T-cell (primary cell): ENCODE measurements at regions not wholly inside any gene's neighbourhood (a gene's known extent, or its start where the extent isn't known, plus 50 kb on each side); places are given as distances from the start of the nearest gene placed in this dataset.
A peak's percentile ranks its signal among the peaks of the same experiment; 100 is the strongest.
"Not testable (repeated sequence)": the region's sequence is repeated elsewhere in the genome, so short reads cannot be mapped to it uniquely, and the experiment has no call there.

Source experiments
- ATAC-seq, 4 experiments: fragments of 200-7000 bp in 3 of 4; fragments of 150-1000 bp in 1 of 4; cut with Tn5 transposase; replicated peaks in 1 of 4; 1 replicate in 3 of 4; 2 replicates in 1 of 4; pipeline ENCODE4 v1.10.0; 2021; ENCODE audit warnings: moderate library complexity in 3 of 4, mild to moderate bottlenecking in 2 of 4, moderate number of reproducible peaks in 1 of 4
- CTCF ChIA-PET, 2 donors: fragments of 300-600 bp; sonication (Branson Sonifier 250); formaldehyde crosslinking; loops; one replicate each; lab custom pipeline; 2022; ENCODE audit warnings: antibody characterized with exemption in 2 of 2; lab: Charles Lee
- POLR2A ChIA-PET, 2 donors: fragments of 300-600 bp; sonication (Branson Sonifier 250); formaldehyde crosslinking; loops; one replicate each; lab custom pipeline; 2022; ENCODE audit warnings: antibody characterized with exemption in 2 of 2; lab: Charles Lee
- DNase-seq, 35 experiments: peaks; one replicate each; pipeline versions ENCODE4 v3.0.0 to v3.0.0-alpha.2; 2013 to 2023
- H3K27ac ChIP-seq: one replicate; pipeline ENCODE4 v1.5.1; 2013; ENCODE audit warnings: low read length
- H3K27me3 ChIP-seq, 2 experiments: replicated peaks in 1 of 2; 1 replicate in 1 of 2; 2 replicates in 1 of 2; pipeline versions ENCODE4 v1.6.1 to v1.7.0; 2013; ENCODE audit warnings: low read length in 1 of 2, mixed read lengths in 1 of 2; ENCODE audit not compliant: control insufficient read depth in 2 of 2, insufficient read depth in 2 of 2; ENCODE audit errors: extremely low read depth in 1 of 2
- H3K36me3 ChIP-seq, 2 donors: 1 replicate in 1 of 2; 2 replicates in 1 of 2; pipeline versions ENCODE4 v1.6.1 to v1.7.0; 2013; ENCODE audit warnings: low read length in 1 of 2; ENCODE audit not compliant: control insufficient read depth in 2 of 2, insufficient read depth in 1 of 2; ENCODE audit errors: extremely low read depth in 1 of 2
- H3K4me1 ChIP-seq, 2 experiments: 1 replicate in 1 of 2; 2 replicates in 1 of 2; pipeline versions ENCODE4 v1.6.1 to v1.7.0; 2013; ENCODE audit warnings: low read length in 2 of 2, mixed read lengths in 1 of 2; ENCODE audit not compliant: insufficient read depth in 2 of 2, control insufficient read depth in 1 of 2; ENCODE audit errors: extremely low read depth in 1 of 2
- H3K4me3 ChIP-seq, 2 donors: 1 replicate in 1 of 2; 2 replicates in 1 of 2; pipeline versions ENCODE4 v1.5.1 to v1.7.0; 2013; ENCODE audit warnings: mild to moderate bottlenecking in 2 of 2, low read length in 1 of 2, moderate library complexity in 1 of 2; ENCODE audit not compliant: control insufficient read depth in 1 of 2; ENCODE audit errors: extremely low read depth in 1 of 2
- H3K9me3 ChIP-seq: 2 replicates; pipeline ENCODE4 v1.7.0; 2013
- H3K27ac Mint-ChIP-seq, 2 donors: one replicate each; pipeline ENCODE4 v1.8.0; 2020 to 2021; ENCODE audit warnings: mild to moderate bottlenecking in 2 of 2, mixed read lengths in 2 of 2
- H3K27me3 Mint-ChIP-seq, 2 donors: one replicate each; pipeline ENCODE4 v1.8.0; 2021 to 2022; ENCODE audit warnings: mixed read lengths in 2 of 2
- H3K36me3 Mint-ChIP-seq: one replicate; pipeline ENCODE4 v1.8.0; 2021; ENCODE audit warnings: mixed read lengths
- H3K4me1 Mint-ChIP-seq, 3 donors: one replicate each; pipeline ENCODE4 v1.8.0; 2020 to 2022; ENCODE audit warnings: mixed read lengths in 3 of 3, mild to moderate bottlenecking in 1 of 3
- H3K4me3 Mint-ChIP-seq, 3 donors: one replicate each; pipeline ENCODE4 v1.8.0; 2020 to 2022; ENCODE audit warnings: mild to moderate bottlenecking in 3 of 3, mixed read lengths in 3 of 3, moderate library complexity in 3 of 3
- H3K9me3 Mint-ChIP-seq, 3 donors: one replicate each; pipeline ENCODE4 v1.8.0; 2020 to 2022; ENCODE audit warnings: mixed read lengths in 3 of 3
- WGBS: methylation state at CpG from one replicate; pipeline ENCODE4 v1.1.5; 2013; ENCODE audit warnings: missing lambda C conversion rate; ENCODE audit not compliant: insufficient coverage; 5-methylcytosine and 5-hydroxymethylcytosine counted together

- Histone ChIP-seq H3K36me3 (no peaks in the 10 kb centered on the region), H3K4me1 (peaks cover 0 to 3% of the 10 kb centered on the region in 2 experiments), H3K9me3 (no peaks in the 10 kb centered on the region), H3K27me3 (no peaks in the 10 kb centered on the region), H3K4me3 (no peak overlapping the region), H3K27ac (no peak overlapping the region)
- Mint-ChIP-seq H3K27me3 (no peaks in the 10 kb centered on the region), H3K9me3 (no peaks in the 10 kb centered on the region), H3K4me1 (peaks cover 0 to 13% (median 10%) of the 10 kb centered on the region in 3 donors), H3K4me3 (no peak overlapping the region), H3K36me3 (no peaks in the 10 kb centered on the region), H3K27ac (no peak overlapping the region)
- ChIA-PET CTCF (no interaction called here), POLR2A (no interaction called here)
- 74% methylated on average over 5 of the region's 6 CpGs for WGBS
- no peak for DNase-seq
- ATAC-seq, result no peak
These were observed 404.8 kb downstream of the THBS2 start for GRCh38 chr6:168848797-168849196.

GRCh38 chr6:168844821-168845609, 404.0 kb downstream of the SMOC2 start:
- H3K4me3 Mint-ChIP-seq, result no peak overlapping the region
- Histone ChIP-seq H3K4me1 (no peaks in the 10 kb centered on the region), H3K27ac (no peak overlapping the region), H3K36me3 (no peaks in the 10 kb centered on the region), H3K9me3 (no peaks in the 10 kb centered on the region), H3K4me3 (no peak overlapping the region), H3K27me3 (no peaks in the 10 kb centered on the region)
- ChIA-PET POLR2A (no interaction called here), CTCF (no interaction called here)
- H3K27me3 Mint-ChIP-seq, result no peaks in the 10 kb centered on the region
- no peak overlapping the region for H3K27ac Mint-ChIP-seq
- DNase-seq (no peak), ATAC-seq (no peak)
- WGBS, result 75% methylated on average over 15 of the region's 20 CpGs
- H3K4me1 Mint-ChIP-seq, result peaks cover 0 to 4% (median 0%) of the 10 kb centered on the region in 3 donors
- no peaks in the 10 kb centered on the region for H3K9me3 Mint-ChIP-seq
- H3K36me3 Mint-ChIP-seq, result no peaks in the 10 kb centered on the region

- H3K4me1 ChIP-seq, H3K4me3 Mint-ChIP-seq, DNase-seq, H3K9me3 ChIP-seq, H3K9me3 Mint-ChIP-seq, ATAC-seq, H3K27me3 ChIP-seq, H3K36me3 Mint-ChIP-seq, CTCF ChIA-PET, POLR2A ChIA-PET, H3K4me3 ChIP-seq, H3K4me1 Mint-ChIP-seq, H3K27ac ChIP-seq, H3K27me3 Mint-ChIP-seq, H3K27ac Mint-ChIP-seq, H3K36me3 ChIP-seq: not testable (repeated sequence)
- 89% methylated on average over 28 of the region's 31 CpGs for WGBS
These were observed 401.7 kb downstream of the SMOC2 start for GRCh38 chr6:168842632-168843212.

GRCh38 chr6:168841609-168842278, 400.8 kb downstream of the SMOC2 start:
- Histone ChIP-seq H3K4me1 (no peaks in the 10 kb centered on the region), H3K9me3 (no peaks in the 10 kb centered on the region), H3K4me3 (no peak overlapping the region), H3K27me3 (peaks cover 0 to 13% of the 10 kb centered on the region in 2 experiments), H3K36me3 (no peaks in the 10 kb centered on the region), H3K27ac (no peak overlapping the region)
- H3K27ac Mint-ChIP-seq, result no peak overlapping the region
- WGBS, result 84% methylated on average over 15 of the region's 15 CpGs
- CTCF ChIA-PET, result no interaction called here
- H3K4me1 Mint-ChIP-seq, result peaks cover 0 to 4% (median 0%) of the 10 kb centered on the region in 3 donors
- peaks cover 0 to 2% of the 10 kb centered on the region in 2 donors for H3K27me3 Mint-ChIP-seq
- H3K36me3 Mint-ChIP-seq, result no peaks in the 10 kb centered on the region
- ATAC-seq (no peak), DNase-seq (no peak)
- peaks cover 0 to 6% (median 6%) of the 10 kb centered on the region in 3 donors for H3K9me3 Mint-ChIP-seq
- peak overlapping the region in 1 of 3 donors; percentile 55 for H3K4me3 Mint-ChIP-seq
- POLR2A ChIA-PET, result no interaction called here

GRCh38 chr6:168840932-168841331, 399.9 kb downstream of the SMOC2 start:
- H3K9me3 Mint-ChIP-seq, H3K9me3 ChIP-seq, CTCF ChIA-PET, H3K4me1 Mint-ChIP-seq, H3K4me3 ChIP-seq, H3K27ac ChIP-seq, H3K36me3 ChIP-seq, H3K27ac Mint-ChIP-seq, POLR2A ChIA-PET, H3K4me1 ChIP-seq, H3K36me3 Mint-ChIP-seq: not testable (repeated sequence)
- Mint-ChIP-seq H3K27me3 (peaks cover 8 to 10% of the 10 kb centered on the region in 2 donors), H3K4me3 (peak overlapping the region in 1 of 3 donors; percentile 55)
- peak in 7 of 35 experiments; percentile 4 to 40 (median 9) for DNase-seq
- peaks cover 0 to 13% of the 10 kb centered on the region in 2 experiments for H3K27me3 ChIP-seq
- ATAC-seq, result peak in 1 of 4 experiments; percentile 46
- WGBS, result 78% methylated on average over 31 of the region's 40 CpGs

GRCh38 chr6:168840299-168840698, 399.3 kb downstream of the SMOC2 start:
- H3K27me3 Mint-ChIP-seq, result peaks cover 13 to 14% of the 10 kb centered on the region in 2 donors
- WGBS, result 87% methylated on average over 12 of the region's 25 CpGs
- H3K4me1 ChIP-seq, DNase-seq, POLR2A ChIA-PET, H3K4me3 ChIP-seq, H3K36me3 ChIP-seq, H3K27ac Mint-ChIP-seq, H3K36me3 Mint-ChIP-seq, ATAC-seq, H3K9me3 Mint-ChIP-seq, H3K4me3 Mint-ChIP-seq, CTCF ChIA-PET, H3K4me1 Mint-ChIP-seq, H3K27ac ChIP-seq, H3K9me3 ChIP-seq: not testable (repeated sequence)
- H3K27me3 ChIP-seq, result peaks cover 0 to 13% of the 10 kb centered on the region in 2 experiments
